ENCODE measurements at regions not wholly inside any gene's neighbourhood (a gene's known extent, or its start where the extent isn't known, plus 50 kb on each side); places are given as distances from the start of the nearest gene placed in this dataset.
"Not testable (repeated sequence)": the region's sequence is repeated elsewhere in the genome, so short reads cannot be mapped to it uniquely, and the experiment has no call there.

GRCh38 chr4:57937326-57937725 lies 827.1 kb upstream of the IGFBP7 start:
- DNase-seq; H3K4me3 ChIP-seq (ENCODE audit: low read depth, low read length); H3K4me3 Mint-ChIP-seq; H3K27me3 Mint-ChIP-seq; H3K4me1 ChIP-seq (ENCODE audit: control insufficient read depth, insufficient read depth, low read length, poor library complexity, severe bottlenecking); H3K27me3 ChIP-seq (ENCODE audit: control insufficient read depth, insufficient read depth, low read length); ATAC-seq (ENCODE audit: low read depth in 2 of 2); H3K36me3 ChIP-seq (ENCODE audit: control insufficient read depth, insufficient read depth, low read length); H3K27ac Mint-ChIP-seq; H3K4me1 Mint-ChIP-seq; H3K36me3 Mint-ChIP-seq; H3K27ac ChIP-seq (ENCODE audit: insufficient read depth, low read length, poor library complexity, severe bottlenecking); H3K9me3 ChIP-seq (ENCODE audit: control insufficient read depth in 2 of 2, low read length in 2 of 2): not testable (repeated sequence)
- H3K9me3 Mint-ChIP-seq = peaks cover 0 to 16% (median 8%) of the 10 kb centered on the region in 7 donors

- no peak overlapping the region for H3K27ac Mint-ChIP-seq
- H3K9me3 Mint-ChIP-seq = peaks cover 0 to 28% (median 2%) of the 10 kb centered on the region in 7 donors
- no peaks in the 10 kb centered on the region for H3K4me1 ChIP-seq (ENCODE audit: control insufficient read depth, insufficient read depth, low read length, poor library complexity, severe bottlenecking)
- DNase-seq (no peak), ATAC-seq (ENCODE audit: low read depth in 2 of 2) (no peak)
- no peaks in the 10 kb centered on the region for H3K36me3 Mint-ChIP-seq
- no peak overlapping the region for H3K4me3 ChIP-seq (ENCODE audit: low read depth, low read length)
- H3K27me3 Mint-ChIP-seq = peaks cover 5% of the 10 kb centered on the region
- H3K4me3 Mint-ChIP-seq = no peak overlapping the region
- no peaks in the 10 kb centered on the region for H3K4me1 Mint-ChIP-seq
- no peaks in the 10 kb centered on the region for H3K9me3 ChIP-seq (ENCODE audit: control insufficient read depth in 2 of 2, low read length in 2 of 2)
- no peaks in the 10 kb centered on the region for H3K36me3 ChIP-seq (ENCODE audit: control insufficient read depth, insufficient read depth, low read length)
- no peaks in the 10 kb centered on the region for H3K27me3 ChIP-seq (ENCODE audit: control insufficient read depth, insufficient read depth, low read length)
- no peak overlapping the region for H3K27ac ChIP-seq (ENCODE audit: insufficient read depth, low read length, poor library complexity, severe bottlenecking)
Observed at GRCh38 chr4:57926311-57926710, 816.1 kb upstream of the IGFBP7 start.

- Histone ChIP-seq H3K27me3 (ENCODE audit: control insufficient read depth, insufficient read depth, low read length) (no peaks in the 10 kb centered on the region), H3K9me3 (ENCODE audit: control insufficient read depth in 2 of 2, low read length in 2 of 2) (no peaks in the 10 kb centered on the region), H3K27ac (ENCODE audit: insufficient read depth, low read length, poor library complexity, severe bottlenecking) (no peak overlapping the region), H3K4me3 (ENCODE audit: low read depth, low read length) (no peak overlapping the region), H3K4me1 (ENCODE audit: control insufficient read depth, insufficient read depth, low read length, poor library complexity, severe bottlenecking) (no peaks in the 10 kb centered on the region), H3K36me3 (ENCODE audit: control insufficient read depth, insufficient read depth, low read length) (no peaks in the 10 kb centered on the region)
- Mint-ChIP-seq H3K27me3 (peaks cover 5% of the 10 kb centered on the region), H3K4me3 (no peak overlapping the region), H3K27ac (no peak overlapping the region), H3K9me3 (peaks cover 0 to 21% (median 0%) of the 10 kb centered on the region in 7 donors), H3K4me1 (no peaks in the 10 kb centered on the region), H3K36me3 (no peaks in the 10 kb centered on the region)
- no peak for ATAC-seq (ENCODE audit: low read depth in 2 of 2)
- DNase-seq = no peak
Observed at GRCh38 chr4:57924951-57925350, 814.8 kb upstream of the IGFBP7 start.

GRCh38 chr4:57916479-57916878 lies 806.3 kb upstream of the IGFBP7 start:
- Histone ChIP-seq H3K4me3 (ENCODE audit: low read depth, low read length) (no peak overlapping the region), H3K9me3 (ENCODE audit: control insufficient read depth in 2 of 2, low read length in 2 of 2) (peaks cover 0 to 2% of the 10 kb centered on the region in 2 experiments), H3K27me3 (ENCODE audit: control insufficient read depth, insufficient read depth, low read length) (no peaks in the 10 kb centered on the region), H3K36me3 (ENCODE audit: control insufficient read depth, insufficient read depth, low read length) (no peaks in the 10 kb centered on the region), H3K4me1 (ENCODE audit: control insufficient read depth, insufficient read depth, low read length, poor library complexity, severe bottlenecking) (no peaks in the 10 kb centered on the region), H3K27ac (ENCODE audit: insufficient read depth, low read length, poor library complexity, severe bottlenecking) (no peak overlapping the region)
- Mint-ChIP-seq H3K27ac (no peak overlapping the region), H3K4me1 (no peaks in the 10 kb centered on the region), H3K4me3 (no peak overlapping the region), H3K36me3 (no peaks in the 10 kb centered on the region), H3K27me3 (no peaks in the 10 kb centered on the region), H3K9me3 (peaks cover 3 to 10% (median 6%) of the 10 kb centered on the region in 7 donors)
- ATAC-seq (ENCODE audit: low read depth in 2 of 2) (no peak), DNase-seq (no peak)

GRCh38 chr4:57911203-57911602 lies 801.0 kb upstream of the IGFBP7 start:
- Mint-ChIP-seq H3K4me1 (no peaks in the 10 kb centered on the region), H3K9me3 (peaks cover 0 to 10% (median 5%) of the 10 kb centered on the region in 7 donors), H3K27ac (no peak overlapping the region), H3K27me3 (no peaks in the 10 kb centered on the region), H3K4me3 (no peak overlapping the region), H3K36me3 (peaks cover 3% of the 10 kb centered on the region)
- ATAC-seq (ENCODE audit: low read depth in 2 of 2) = no peak
- no peaks in the 10 kb centered on the region for H3K27me3 ChIP-seq (ENCODE audit: control insufficient read depth, insufficient read depth, low read length)
- H3K27ac ChIP-seq (ENCODE audit: insufficient read depth, low read length, poor library complexity, severe bottlenecking) = no peak overlapping the region
- DNase-seq = no peak
- no peak overlapping the region for H3K4me3 ChIP-seq (ENCODE audit: low read depth, low read length)
- H3K9me3 ChIP-seq (ENCODE audit: control insufficient read depth in 2 of 2, low read length in 2 of 2) = no peaks in the 10 kb centered on the region
- H3K4me1 ChIP-seq (ENCODE audit: control insufficient read depth, insufficient read depth, low read length, poor library complexity, severe bottlenecking) = no peaks in the 10 kb centered on the region
- no peaks in the 10 kb centered on the region for H3K36me3 ChIP-seq (ENCODE audit: control insufficient read depth, insufficient read depth, low read length)

GRCh38 chr4:57910151-57910550 lies 800.0 kb upstream of the IGFBP7 start:
- H3K4me1 ChIP-seq (ENCODE audit: control insufficient read depth, insufficient read depth, low read length, poor library complexity, severe bottlenecking) = no peaks in the 10 kb centered on the region
- H3K4me1 Mint-ChIP-seq = no peaks in the 10 kb centered on the region
- no peaks in the 10 kb centered on the region for H3K27me3 Mint-ChIP-seq
- H3K36me3 ChIP-seq (ENCODE audit: control insufficient read depth, insufficient read depth, low read length) = no peaks in the 10 kb centered on the region
- no peaks in the 10 kb centered on the region for H3K9me3 ChIP-seq (ENCODE audit: control insufficient read depth in 2 of 2, low read length in 2 of 2)
- H3K9me3 Mint-ChIP-seq = peaks cover 0 to 10% (median 5%) of the 10 kb centered on the region in 7 donors
- no peaks in the 10 kb centered on the region for H3K27me3 ChIP-seq (ENCODE audit: control insufficient read depth, insufficient read depth, low read length)
- peaks cover 3% of the 10 kb centered on the region for H3K36me3 Mint-ChIP-seq
- DNase-seq (no peak), ATAC-seq (ENCODE audit: low read depth in 2 of 2) (no peak)
- no peak overlapping the region for H3K27ac Mint-ChIP-seq
- no peak overlapping the region for H3K4me3 Mint-ChIP-seq
- H3K27ac ChIP-seq (ENCODE audit: insufficient read depth, low read length, poor library complexity, severe bottlenecking) = no peak overlapping the region
- no peak overlapping the region for H3K4me3 ChIP-seq (ENCODE audit: low read depth, low read length)

GRCh38 chr4:57905965-57906364 lies 795.8 kb upstream of the IGFBP7 start:
- Mint-ChIP-seq H3K4me1 (no peaks in the 10 kb centered on the region), H3K36me3 (peaks cover 3% of the 10 kb centered on the region), H3K27ac (no peak overlapping the region), H3K9me3 (peaks cover 0 to 7% (median 4%) of the 10 kb centered on the region in 7 donors), H3K27me3 (no peaks in the 10 kb centered on the region), H3K4me3 (no peak overlapping the region)
- DNase-seq (no peak), ATAC-seq (ENCODE audit: low read depth in 2 of 2) (no peak)
- no peak overlapping the region for H3K4me3 ChIP-seq (ENCODE audit: low read depth, low read length)
- H3K27me3 ChIP-seq (ENCODE audit: control insufficient read depth, insufficient read depth, low read length) = no peaks in the 10 kb centered on the region
- H3K4me1 ChIP-seq (ENCODE audit: control insufficient read depth, insufficient read depth, low read length, poor library complexity, severe bottlenecking) = no peaks in the 10 kb centered on the region
- H3K36me3 ChIP-seq (ENCODE audit: control insufficient read depth, insufficient read depth, low read length) = no peaks in the 10 kb centered on the region
- H3K27ac ChIP-seq (ENCODE audit: insufficient read depth, low read length, poor library complexity, severe bottlenecking) = no peak overlapping the region
- H3K9me3 ChIP-seq (ENCODE audit: control insufficient read depth in 2 of 2, low read length in 2 of 2) = no peaks in the 10 kb centered on the region

GRCh38 chr4:57877047-57877458 lies 766.9 kb upstream of the IGFBP7 start:
- Histone ChIP-seq H3K4me1 (ENCODE audit: control insufficient read depth, insufficient read depth, low read length, poor library complexity, severe bottlenecking) (no peaks in the 10 kb centered on the region), H3K4me3 (ENCODE audit: low read depth, low read length) (no peak overlapping the region), H3K36me3 (ENCODE audit: control insufficient read depth, insufficient read depth, low read length) (no peaks in the 10 kb centered on the region), H3K27me3 (ENCODE audit: control insufficient read depth, insufficient read depth, low read length) (no peaks in the 10 kb centered on the region), H3K27ac (ENCODE audit: insufficient read depth, low read length, poor library complexity, severe bottlenecking) (no peak overlapping the region), H3K9me3 (ENCODE audit: control insufficient read depth in 2 of 2, low read length in 2 of 2) (no peaks in the 10 kb centered on the region)
- DNase-seq (no peak), ATAC-seq (ENCODE audit: low read depth in 2 of 2) (no peak)
- no peak overlapping the region for H3K4me3 Mint-ChIP-seq
- no peaks in the 10 kb centered on the region for H3K27me3 Mint-ChIP-seq
- H3K9me3 Mint-ChIP-seq = peaks cover 0 to 29% (median 2%) of the 10 kb centered on the region in 7 donors
- H3K27ac Mint-ChIP-seq = no peak overlapping the region
- H3K36me3 Mint-ChIP-seq = no peaks in the 10 kb centered on the region
- H3K4me1 Mint-ChIP-seq = no peaks in the 10 kb centered on the region

All from CD4-positive, CD25-positive, alpha-beta regulatory T cell (primary cell).